IgD-negative memory B cell (primary cell): ENCODE measurements at regions not wholly inside any gene's neighbourhood (a gene's known extent, or its start where the extent isn't known, plus 50 kb on each side); places are given as distances from the start of the nearest gene placed in this dataset.
"Not testable (repeated sequence)": the region's sequence is repeated elsewhere in the genome, so short reads cannot be mapped to it uniquely, and the experiment has no call there.

Experiments used
- H3K27ac Mint-ChIP-seq, 3 donors: one replicate each; pipeline ENCODE4 v1.8.0; 2020 to 2022; ENCODE audit warnings: mild to moderate bottlenecking in 3 of 3, mixed read lengths in 3 of 3, moderate library complexity in 1 of 3
- H3K27me3 Mint-ChIP-seq: one replicate; pipeline ENCODE4 v1.8.0; 2021; ENCODE audit warnings: mixed read lengths
- H3K36me3 Mint-ChIP-seq: one replicate; pipeline ENCODE4 v1.8.0; 2020; ENCODE audit warnings: mild to moderate bottlenecking, mixed read lengths
- H3K4me1 Mint-ChIP-seq, 3 donors: one replicate each; pipeline ENCODE4 v1.8.0; 2020 to 2022; ENCODE audit warnings: mixed read lengths in 3 of 3, mild to moderate bottlenecking in 1 of 3
- H3K4me3 Mint-ChIP-seq, 4 donors: one replicate each; pipeline ENCODE4 v1.8.0; 2020 to 2022; ENCODE audit warnings: mild to moderate bottlenecking in 4 of 4, mixed read lengths in 4 of 4, moderate library complexity in 3 of 4
- H3K9me3 Mint-ChIP-seq, 3 donors: one replicate each; pipeline ENCODE4 v1.8.0; 2020 to 2021; ENCODE audit warnings: mixed read lengths in 3 of 3, mild to moderate bottlenecking in 1 of 3

GRCh38 chr6:105536961-105537360 lies 134.1 kb upstream of the PREP start:
- Mint-ChIP-seq H3K9me3 (peaks cover 0 to 1% (median 0%) of the 10 kb centered on the region in 3 donors), H3K27ac (no peak overlapping the region), H3K36me3 (peaks cover 1% of the 10 kb centered on the region), H3K27me3 (peaks cover 2% of the 10 kb centered on the region), H3K4me3 (no peak overlapping the region), H3K4me1 (no peaks in the 10 kb centered on the region)

- Mint-ChIP-seq H3K9me3 (no peaks in the 10 kb centered on the region), H3K4me1 (no peaks in the 10 kb centered on the region), H3K27ac (no peak overlapping the region), H3K4me3 (no peak overlapping the region), H3K27me3 (peaks cover 2% of the 10 kb centered on the region), H3K36me3 (peaks cover 1% of the 10 kb centered on the region)
These were observed 130.4 kb upstream of the PREP start for GRCh38 chr6:105533301-105533700.

- H3K4me1 Mint-ChIP-seq: no peaks in the 10 kb centered on the region
- H3K4me3 Mint-ChIP-seq: no peak overlapping the region
- peaks cover 2% of the 10 kb centered on the region for H3K27me3 Mint-ChIP-seq
- H3K9me3 Mint-ChIP-seq: no peaks in the 10 kb centered on the region
- no peak overlapping the region for H3K27ac Mint-ChIP-seq
- no peaks in the 10 kb centered on the region for H3K36me3 Mint-ChIP-seq
These were observed 123.5 kb upstream of the PREP start for GRCh38 chr6:105526225-105526872.

DNA sequence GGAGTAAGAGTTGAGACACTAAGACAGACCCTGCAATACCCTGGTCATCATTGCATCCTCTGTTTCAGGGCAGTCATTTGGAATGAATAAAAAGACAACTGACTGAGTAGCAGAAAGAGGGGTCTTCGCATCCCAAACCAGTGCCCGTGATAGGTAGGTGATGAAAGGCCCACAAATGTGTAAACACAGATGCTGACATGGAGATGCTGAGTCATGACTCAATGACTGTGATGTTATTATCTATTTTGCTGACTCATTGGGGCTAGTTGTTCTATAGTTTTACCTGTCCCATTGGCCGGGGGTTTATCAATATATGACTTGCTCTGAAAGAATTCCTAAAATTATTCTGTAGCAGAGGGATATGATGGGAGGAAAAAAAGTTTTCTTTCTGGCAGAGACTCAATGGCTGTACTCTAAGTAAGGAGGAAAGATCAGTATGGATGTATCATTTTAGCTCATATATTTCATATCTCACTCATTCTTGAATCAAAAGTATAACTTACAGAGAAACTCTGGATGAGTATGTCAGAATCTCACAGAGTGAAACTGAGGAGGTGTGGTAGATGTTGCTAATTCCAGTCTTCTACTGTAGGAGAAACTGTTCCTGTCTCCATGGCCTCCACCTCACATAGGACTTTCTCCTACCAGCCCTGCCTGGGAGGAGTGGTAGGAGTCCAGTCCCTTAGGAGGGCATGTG lies 119.9 kb upstream of the PREP start:
- Mint-ChIP-seq H3K4me3 (no peak overlapping the region), H3K36me3 (no peaks in the 10 kb centered on the region), H3K9me3 (peaks cover 0 to 6% (median 3%) of the 10 kb centered on the region in 3 donors), H3K4me1 (no peaks in the 10 kb centered on the region), H3K27me3 (peaks cover 2% of the 10 kb centered on the region), H3K27ac (no peak overlapping the region)

DNA sequence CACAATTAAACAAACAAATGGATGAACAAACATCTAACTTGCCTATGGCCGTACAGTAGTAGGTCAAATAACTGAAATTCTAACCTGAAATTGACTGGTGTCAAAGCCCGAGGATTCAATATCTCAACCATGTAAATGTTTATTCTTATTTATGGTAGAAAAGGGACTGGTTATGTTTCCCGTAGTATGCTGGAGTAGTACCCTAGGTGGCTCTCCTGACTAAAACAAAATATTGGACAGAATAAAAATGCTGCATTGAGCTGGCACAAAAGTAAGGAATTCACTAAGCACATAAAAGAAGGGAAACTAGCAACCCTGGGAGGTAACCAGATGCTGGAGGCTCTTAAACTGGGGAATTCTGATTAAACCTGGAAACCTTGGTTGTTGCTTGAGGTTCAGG lies 117.1 kb upstream of the PREP start:
- peaks cover 5% of the 10 kb centered on the region for H3K27me3 Mint-ChIP-seq
- H3K4me1 Mint-ChIP-seq: no peaks in the 10 kb centered on the region
- no peaks in the 10 kb centered on the region for H3K36me3 Mint-ChIP-seq
- peaks cover 0 to 9% (median 3%) of the 10 kb centered on the region in 3 donors for H3K9me3 Mint-ChIP-seq
- no peak overlapping the region for H3K27ac Mint-ChIP-seq
- H3K4me3 Mint-ChIP-seq: no peak overlapping the region

DNA sequence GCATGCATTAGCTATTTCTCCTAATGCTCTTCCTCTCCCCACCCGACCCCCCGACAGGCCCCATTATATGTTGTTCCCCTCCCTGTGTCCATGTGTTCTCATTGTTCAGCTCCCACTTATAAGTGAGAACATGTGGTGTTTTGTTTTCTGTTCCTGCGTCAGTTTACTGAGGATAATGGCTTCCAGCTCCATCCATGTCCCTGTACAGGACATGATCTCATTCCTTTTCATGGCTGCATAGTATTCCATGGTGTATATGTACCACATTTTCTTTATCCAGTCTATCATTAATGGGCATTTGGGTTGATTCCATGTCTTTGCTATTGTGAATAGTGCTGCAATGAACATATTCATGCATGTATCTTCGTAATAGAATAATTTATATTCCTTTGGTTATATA lies 116.1 kb upstream of the PREP start:
- not testable (repeated sequence) for H3K9me3 Mint-ChIP-seq, H3K27me3 Mint-ChIP-seq, H3K4me1 Mint-ChIP-seq, H3K36me3 Mint-ChIP-seq, H3K27ac Mint-ChIP-seq
- peak overlapping the region in 1 of 4 donors; percentile 9 for H3K4me3 Mint-ChIP-seq

DNA sequence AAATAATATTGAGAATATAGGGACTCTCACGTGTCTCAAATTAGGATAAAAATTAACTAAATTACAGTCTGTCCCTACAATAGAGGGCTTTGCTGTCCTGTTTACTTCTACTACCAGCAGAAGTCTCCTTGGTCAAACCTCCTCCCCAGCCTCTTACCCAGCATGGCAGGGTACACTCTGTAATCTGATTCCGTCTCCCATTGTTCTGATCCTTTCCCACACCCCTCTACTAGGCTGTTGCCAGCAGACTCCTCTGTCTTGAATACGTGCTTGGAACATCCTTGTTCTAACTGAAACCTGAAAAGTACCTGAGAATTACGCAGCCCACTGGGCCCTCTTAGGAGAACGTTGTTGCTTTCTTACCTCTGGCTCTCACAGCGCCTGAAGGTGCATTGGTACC lies 112.2 kb upstream of the PREP start:
- no peak overlapping the region for H3K27ac Mint-ChIP-seq
- peaks cover 0 to 9% (median 3%) of the 10 kb centered on the region in 3 donors for H3K9me3 Mint-ChIP-seq
- H3K4me1 Mint-ChIP-seq: no peaks in the 10 kb centered on the region
- H3K27me3 Mint-ChIP-seq: peaks cover 6% of the 10 kb centered on the region
- H3K36me3 Mint-ChIP-seq: no peaks in the 10 kb centered on the region
- no peak overlapping the region for H3K4me3 Mint-ChIP-seq

DNA sequence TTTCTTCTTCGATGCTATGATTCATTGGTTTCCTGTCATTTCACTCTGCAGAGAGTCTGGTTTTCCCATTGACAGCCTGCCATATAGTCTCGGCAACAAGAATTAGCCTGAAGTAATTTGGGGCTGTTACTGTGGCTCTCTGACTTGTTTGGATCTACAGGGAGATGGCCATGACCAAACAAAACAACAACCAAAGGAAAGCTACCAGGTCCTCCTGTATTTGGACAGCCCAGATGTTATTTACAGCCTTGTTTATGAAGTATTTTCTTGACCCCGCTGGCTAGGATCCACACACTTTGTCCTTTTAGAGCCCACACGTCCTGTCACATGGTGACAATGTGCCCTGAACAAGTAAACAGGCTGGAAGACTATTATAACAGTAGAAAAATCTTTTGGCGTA lies 111.4 kb upstream of the PREP start:
- no peaks in the 10 kb centered on the region for H3K4me1 Mint-ChIP-seq
- no peak overlapping the region for H3K4me3 Mint-ChIP-seq
- peaks cover 0 to 9% (median 3%) of the 10 kb centered on the region in 3 donors for H3K9me3 Mint-ChIP-seq

GRCh38 chr6:105511639-105512038 lies 108.8 kb upstream of the PREP start:
- Mint-ChIP-seq H3K27ac (no peak overlapping the region), H3K4me3 (no peak overlapping the region), H3K36me3 (no peaks in the 10 kb centered on the region), H3K9me3 (no peaks in the 10 kb centered on the region), H3K27me3 (peaks cover 7% of the 10 kb centered on the region), H3K4me1 (no peaks in the 10 kb centered on the region)

More for the DNA sequence above, 111.4 kb upstream of the PREP start:
- no peak overlapping the region for H3K27ac Mint-ChIP-seq
- H3K36me3 Mint-ChIP-seq: no peaks in the 10 kb centered on the region
- H3K27me3 Mint-ChIP-seq: peaks cover 7% of the 10 kb centered on the region

- no peak overlapping the region for H3K4me3 Mint-ChIP-seq
- H3K4me1 Mint-ChIP-seq: no peaks in the 10 kb centered on the region
These were observed 107.9 kb upstream of the PREP start for GRCh38 chr6:105510746-105511145.

GRCh38 chr6:105509506-105510331 lies 106.8 kb upstream of the PREP start:
- Mint-ChIP-seq H3K4me1 (no peaks in the 10 kb centered on the region), H3K9me3 (no peaks in the 10 kb centered on the region), H3K27me3 (peaks cover 6% of the 10 kb centered on the region), H3K4me3 (no peak overlapping the region), H3K36me3 (no peaks in the 10 kb centered on the region), H3K27ac (no peak overlapping the region)

More at GRCh38 chr6:105510746-105511145, 107.9 kb upstream of the PREP start:
- Mint-ChIP-seq H3K36me3 (no peaks in the 10 kb centered on the region), H3K9me3 (no peaks in the 10 kb centered on the region), H3K27ac (no peak overlapping the region), H3K27me3 (peaks cover 8% of the 10 kb centered on the region)

GRCh38 chr6:105507811-105508210 lies 104.9 kb upstream of the PREP start:
- H3K4me1 Mint-ChIP-seq: no peaks in the 10 kb centered on the region
- H3K36me3 Mint-ChIP-seq: no peaks in the 10 kb centered on the region
- H3K27me3 Mint-ChIP-seq: peaks cover 6% of the 10 kb centered on the region
- no peak overlapping the region for H3K27ac Mint-ChIP-seq
- no peaks in the 10 kb centered on the region for H3K9me3 Mint-ChIP-seq
- no peak overlapping the region for H3K4me3 Mint-ChIP-seq

DNA sequence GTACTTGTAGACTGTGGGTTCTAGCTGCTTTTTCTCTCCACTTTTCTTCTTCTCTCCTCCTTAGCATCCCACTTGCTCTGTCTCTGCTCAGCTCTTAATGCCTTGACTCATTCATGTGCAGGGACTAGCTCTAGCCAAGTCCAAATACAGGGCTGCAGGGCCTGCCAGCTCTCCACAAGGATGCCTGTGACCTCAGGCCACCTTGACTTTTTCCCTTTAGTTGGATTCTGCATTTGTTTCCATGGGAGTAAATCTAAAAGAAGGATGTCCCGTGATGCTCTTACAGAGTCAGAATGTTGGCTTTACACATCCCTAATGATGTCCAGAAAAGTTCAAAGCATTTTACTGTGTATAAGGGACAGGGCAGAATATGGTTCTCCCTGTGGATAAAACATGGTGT lies 101.8 kb upstream of the PREP start:
- Mint-ChIP-seq H3K4me3 (no peak overlapping the region), H3K36me3 (no peaks in the 10 kb centered on the region), H3K27ac (no peak overlapping the region), H3K4me1 (no peaks in the 10 kb centered on the region), H3K27me3 (peaks cover 4% of the 10 kb centered on the region), H3K9me3 (no peaks in the 10 kb centered on the region)

DNA sequence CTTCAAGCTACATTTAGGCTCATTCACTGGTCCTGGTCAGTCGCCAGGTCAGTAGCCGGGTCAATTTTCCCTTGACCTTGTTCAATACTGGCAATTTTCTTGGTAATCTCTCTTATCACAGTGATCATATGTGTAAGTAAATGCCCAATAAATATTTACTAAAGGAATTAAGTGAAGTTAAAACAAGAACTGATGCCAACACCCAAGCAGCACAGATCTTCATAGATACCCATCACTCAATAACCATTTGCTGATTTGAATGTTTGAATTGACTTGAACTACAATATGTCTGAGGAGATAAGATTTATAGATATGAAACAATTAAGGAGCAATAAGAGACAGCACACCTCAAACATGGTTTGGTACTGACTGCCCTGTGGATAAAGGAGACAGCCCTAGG lies 100.8 kb upstream of the PREP start:
- H3K4me3 Mint-ChIP-seq: no peak overlapping the region
- H3K36me3 Mint-ChIP-seq: no peaks in the 10 kb centered on the region
- no peak overlapping the region for H3K27ac Mint-ChIP-seq
- H3K9me3 Mint-ChIP-seq: no peaks in the 10 kb centered on the region
- H3K4me1 Mint-ChIP-seq: no peaks in the 10 kb centered on the region
- peaks cover 3% of the 10 kb centered on the region for H3K27me3 Mint-ChIP-seq

DNA sequence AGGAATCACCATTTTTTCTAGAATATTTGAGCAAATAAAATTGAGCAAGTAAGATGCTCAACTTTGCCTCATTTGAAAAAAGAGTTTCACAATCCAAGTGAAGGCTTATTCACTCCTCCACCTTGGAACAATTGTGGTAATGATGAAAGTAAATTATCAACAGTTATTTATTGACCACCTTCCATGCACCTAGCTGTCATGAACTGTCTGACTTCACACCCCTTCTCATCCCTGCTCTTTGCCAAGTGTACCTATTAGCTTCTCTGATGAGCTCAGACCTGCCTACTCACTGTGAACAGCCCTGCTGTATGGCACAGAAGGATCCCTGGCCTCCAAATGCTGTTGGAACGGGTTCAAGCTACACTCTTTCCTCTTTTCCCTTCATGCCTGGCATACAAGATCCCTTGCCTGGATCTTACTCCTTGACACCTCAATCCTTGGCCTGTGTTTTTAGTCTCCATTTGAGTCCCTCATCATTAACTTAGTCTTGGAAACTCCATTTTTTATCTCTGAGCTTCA lies 99.0 kb upstream of the PREP start:
- Mint-ChIP-seq H3K9me3 (no peaks in the 10 kb centered on the region), H3K4me3 (no peak overlapping the region), H3K27ac (no peak overlapping the region), H3K27me3 (peaks cover 3% of the 10 kb centered on the region), H3K36me3 (no peaks in the 10 kb centered on the region), H3K4me1 (no peaks in the 10 kb centered on the region)
